Stimulated activated CD4-positive, alpha-beta T cell treated with anti-CD3 and anti-CD28 coated beads, Interleukin-4, amount 100 ng/mL, for 48 hours (primary cell): ENCODE measurements at regions not wholly inside any gene's neighbourhood (a gene's known extent, or its start where the extent isn't known, plus 50 kb on each side); places are given as distances from the start of the nearest gene placed in this dataset.

Experiments used
- DNase-seq, 2 donors: peaks; one replicate each; pipeline ENCODE4 v3.0.0-alpha.2; 2020; ENCODE audit warnings: low read depth in 2 of 2

DNA sequence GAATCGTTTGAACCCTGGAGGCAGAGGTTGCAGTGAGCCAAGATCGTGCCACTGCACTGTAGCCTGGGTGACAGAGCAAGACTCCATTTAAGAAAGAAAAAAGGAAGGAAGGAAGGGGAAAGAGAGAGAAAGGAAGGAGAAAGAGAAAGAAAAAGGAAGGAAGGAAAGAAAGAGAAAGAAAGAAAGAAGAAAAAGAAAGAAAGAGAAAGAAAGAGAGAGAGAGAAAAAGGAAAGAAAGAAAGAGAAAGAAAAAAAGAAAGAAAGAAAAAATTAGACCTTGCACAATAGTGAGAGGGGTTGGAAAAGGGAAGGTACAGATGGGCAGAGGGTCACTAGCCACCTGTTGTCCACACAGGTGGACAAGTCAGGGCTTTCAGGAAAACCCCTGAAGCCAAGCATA, 57.6 kb upstream of the RTL6 start:
- DNase-seq, result no peak

DNA sequence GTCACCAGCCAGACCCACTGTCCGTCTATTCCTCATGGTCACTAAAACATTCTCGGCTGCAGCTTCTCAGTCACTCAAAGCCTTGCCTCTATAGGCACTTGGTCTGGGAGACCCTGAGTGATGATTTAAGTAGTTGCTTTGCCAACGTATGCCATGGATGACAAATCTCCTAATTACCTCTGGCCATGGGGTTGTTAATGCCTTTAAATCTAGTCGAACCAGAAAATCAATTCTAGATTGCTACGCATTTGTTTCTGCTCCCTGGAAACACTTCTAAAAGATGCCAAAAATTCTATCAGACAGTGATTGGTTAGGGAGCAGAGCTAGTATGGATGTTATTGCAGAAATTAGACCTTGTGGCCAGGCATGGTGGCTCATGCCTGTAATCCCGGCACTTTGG, 57.0 kb upstream of the RTL6 start:
- no peak for DNase-seq

DNA sequence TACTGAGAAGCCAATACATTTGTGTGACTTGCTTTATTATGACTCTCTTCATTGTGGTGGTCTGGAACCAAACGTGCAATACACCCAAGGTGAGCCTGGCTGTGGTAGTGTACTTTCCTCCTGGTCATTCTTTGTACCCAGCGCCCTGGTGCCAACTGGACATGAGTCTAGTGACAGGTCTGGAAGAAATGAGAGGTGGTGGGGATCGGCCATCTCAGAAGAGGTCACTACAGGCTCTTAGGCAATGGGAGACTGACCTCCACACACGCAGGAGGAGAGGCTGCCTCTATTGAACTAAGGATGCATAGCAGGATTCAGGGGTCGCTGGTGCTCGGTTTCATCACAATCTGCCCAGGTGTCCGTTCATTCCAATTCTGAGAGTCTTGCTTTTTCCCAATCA, 56.4 kb upstream of the RTL6 start:
- DNase-seq, result no peak

DNA sequence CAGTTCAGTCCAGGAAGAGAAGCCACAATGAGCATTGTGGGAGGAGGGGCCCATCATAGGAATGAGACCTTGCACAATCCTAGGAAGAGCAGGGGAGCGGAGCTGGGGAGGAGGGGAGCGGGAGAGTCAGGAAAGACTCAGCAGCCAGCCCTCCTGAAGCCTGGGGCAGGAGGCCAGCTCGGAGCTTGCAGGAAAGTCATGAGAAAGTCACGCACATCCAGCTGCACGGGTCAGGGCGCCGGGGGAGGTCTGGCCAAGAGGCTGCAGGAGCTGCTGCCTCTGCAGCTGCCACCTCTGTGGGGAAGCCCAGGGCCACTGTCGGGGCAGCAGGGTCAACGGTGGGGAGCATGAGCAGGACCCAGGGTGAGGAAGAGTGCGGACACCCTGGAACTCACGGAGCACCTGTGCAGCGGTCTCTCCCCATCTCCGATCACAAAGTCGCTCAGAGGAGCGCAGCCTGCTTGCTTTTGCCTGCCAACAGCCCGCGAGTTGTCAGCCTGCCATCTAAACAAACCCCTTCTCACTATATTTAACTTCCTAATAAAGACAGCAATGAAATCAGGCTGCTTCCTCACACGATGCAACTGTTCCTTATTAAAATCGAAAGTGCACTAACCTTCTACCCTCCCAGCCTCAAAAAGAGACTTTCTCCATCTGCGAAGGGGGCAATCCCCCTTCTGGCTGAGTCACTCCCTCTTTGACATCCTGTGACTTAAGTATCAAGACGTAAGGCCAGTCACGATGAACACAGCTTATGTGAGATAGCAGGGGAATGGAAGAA, 52.9 kb upstream of the RTL6 start:
- DNase-seq, result peak in 1 of 2 donors; percentile 19

DNA sequence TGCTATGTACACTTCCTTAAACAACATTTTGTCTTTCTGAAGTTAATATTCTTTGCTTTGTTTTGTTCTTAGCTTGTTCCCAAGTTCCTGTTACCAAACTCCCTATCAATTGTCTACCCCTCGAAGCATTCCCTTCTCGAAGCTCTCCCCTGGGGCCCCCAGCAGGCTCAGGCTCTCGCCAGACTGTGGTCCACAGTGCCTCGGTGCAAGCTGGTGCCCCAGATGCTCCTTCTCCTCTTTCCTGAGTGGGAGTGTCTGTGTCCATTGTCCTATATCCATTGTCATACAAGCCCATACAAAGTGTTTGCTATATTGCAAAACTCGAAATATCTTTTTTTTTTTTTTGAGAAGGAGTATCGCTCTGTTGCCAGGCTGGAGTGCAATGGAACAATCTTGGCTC, 51.7 kb upstream of the RTL6 start:
- DNase-seq, result no peak

DNA sequence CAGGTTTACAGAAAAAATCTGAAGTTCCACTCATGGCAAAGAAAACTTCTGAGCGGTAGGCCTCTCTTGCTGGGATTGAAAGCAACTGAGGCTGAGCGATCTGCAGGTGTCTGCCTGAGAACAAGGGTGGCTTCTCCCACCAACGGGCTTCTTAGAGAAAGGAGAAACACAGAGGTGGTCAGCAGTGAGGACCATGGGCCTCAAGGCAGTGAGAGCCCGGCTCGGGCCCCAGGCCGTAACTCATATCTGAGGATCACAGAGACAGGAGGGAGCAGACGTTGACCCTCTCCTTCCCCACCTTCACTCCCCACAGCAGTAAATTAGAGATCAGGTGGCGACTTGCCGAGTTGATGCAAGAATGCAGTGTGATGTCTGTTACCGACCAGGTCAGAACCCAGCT, 50.9 kb upstream of the RTL6 start:
- DNase-seq, result no peak
